ENCODE measurements at regions not wholly inside any gene's neighbourhood (a gene's known extent, or its start where the extent isn't known, plus 50 kb on each side); places are given as distances from the start of the nearest gene placed in this dataset.
"Not testable (repeated sequence)": the region's sequence is repeated elsewhere in the genome, so short reads cannot be mapped to it uniquely, and the experiment has no call there.

DNA sequence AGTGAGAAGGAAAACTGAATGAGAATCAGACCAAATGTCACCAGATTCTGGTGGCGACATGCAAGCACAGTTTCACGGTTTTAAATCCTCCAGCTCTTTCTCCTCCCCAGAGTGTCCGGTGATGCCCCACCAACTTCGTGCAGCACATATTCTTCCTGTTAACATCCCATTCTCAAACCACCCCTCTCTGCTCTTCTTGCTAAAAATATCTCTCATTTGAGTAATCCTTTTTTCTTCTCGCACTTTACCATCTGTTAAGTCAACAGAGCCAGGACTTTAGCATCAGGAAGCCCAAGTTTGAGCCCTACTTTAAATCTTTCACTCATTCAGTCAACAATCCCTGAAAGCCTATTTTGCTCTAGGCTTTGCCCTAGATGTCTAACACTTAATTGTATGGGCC, 68.2 kb upstream of the VGLL4 start:
- DNase-seq, result no peak

GRCh38 chr3:11709782-11710181, 66.1 kb upstream of the VGLL4 start:
- no peak for DNase-seq

DNA sequence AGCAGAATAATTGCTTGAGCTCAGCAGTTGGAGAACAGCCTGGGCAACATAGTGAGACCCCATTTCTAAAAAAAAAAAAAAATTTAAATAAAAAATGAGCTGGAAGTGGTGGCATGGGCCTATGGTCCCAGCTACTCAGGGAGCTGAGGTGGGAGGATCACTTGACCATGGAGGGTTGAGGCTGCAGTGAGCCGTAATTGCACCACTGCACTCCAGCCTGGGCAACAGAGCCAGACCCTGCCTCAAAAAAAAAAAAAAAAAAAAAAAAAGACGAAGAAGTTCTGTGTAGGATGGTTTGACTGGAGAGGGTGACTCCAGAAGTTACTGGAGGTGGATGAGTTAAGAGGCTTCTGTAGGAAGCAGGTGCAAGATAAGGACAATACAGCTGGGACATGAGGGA, 63.4 kb upstream of the VGLL4 start:
- not testable (repeated sequence) for DNase-seq

DNA sequence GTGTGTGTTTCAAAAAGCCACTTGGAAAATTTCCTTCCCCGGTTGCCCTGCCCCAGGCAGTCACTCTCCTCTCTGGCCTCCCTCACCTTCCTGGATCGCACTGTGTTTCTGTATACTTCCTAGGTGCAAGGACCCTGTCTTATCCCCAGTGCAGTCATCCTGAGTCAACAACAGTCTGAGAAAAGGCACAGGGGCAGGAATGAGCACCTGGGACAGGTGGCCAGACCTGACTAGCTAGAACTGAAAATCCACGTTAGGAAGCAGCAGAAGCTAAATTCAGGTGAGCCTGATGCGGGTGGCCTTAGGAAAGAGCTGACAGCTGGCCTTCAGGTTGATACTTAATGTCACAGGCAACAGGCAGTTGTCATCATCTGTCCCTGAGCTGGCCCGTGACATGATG, 62.9 kb upstream of the VGLL4 start:
- DNase-seq, result no peak

GRCh38 chr3:11705049-11705448, 61.3 kb upstream of the VGLL4 start:
- no peak for DNase-seq

DNA sequence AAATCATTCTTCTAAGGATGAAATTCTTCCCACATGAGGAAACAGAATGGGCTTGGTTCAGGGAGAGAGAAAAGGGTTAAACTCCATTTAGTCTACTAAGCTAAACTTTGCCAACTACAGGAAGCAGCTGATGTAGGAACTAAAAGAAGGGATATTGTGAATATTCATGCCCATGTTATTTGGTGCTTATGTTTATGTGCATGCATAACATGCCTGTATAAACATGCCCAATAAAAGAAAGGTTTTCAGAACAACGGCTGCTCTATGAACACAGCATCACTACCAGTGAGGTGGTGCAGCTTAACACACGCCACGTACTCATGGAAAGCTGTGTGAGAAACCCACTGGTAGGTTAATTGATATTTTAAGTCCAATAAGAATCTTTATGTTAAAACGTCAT, 59.4 kb upstream of the VGLL4 start:
- DNase-seq, result no peak

GRCh38 chr3:11699083-11699427, 55.3 kb upstream of the VGLL4 start:
- no peak for DNase-seq

DNA sequence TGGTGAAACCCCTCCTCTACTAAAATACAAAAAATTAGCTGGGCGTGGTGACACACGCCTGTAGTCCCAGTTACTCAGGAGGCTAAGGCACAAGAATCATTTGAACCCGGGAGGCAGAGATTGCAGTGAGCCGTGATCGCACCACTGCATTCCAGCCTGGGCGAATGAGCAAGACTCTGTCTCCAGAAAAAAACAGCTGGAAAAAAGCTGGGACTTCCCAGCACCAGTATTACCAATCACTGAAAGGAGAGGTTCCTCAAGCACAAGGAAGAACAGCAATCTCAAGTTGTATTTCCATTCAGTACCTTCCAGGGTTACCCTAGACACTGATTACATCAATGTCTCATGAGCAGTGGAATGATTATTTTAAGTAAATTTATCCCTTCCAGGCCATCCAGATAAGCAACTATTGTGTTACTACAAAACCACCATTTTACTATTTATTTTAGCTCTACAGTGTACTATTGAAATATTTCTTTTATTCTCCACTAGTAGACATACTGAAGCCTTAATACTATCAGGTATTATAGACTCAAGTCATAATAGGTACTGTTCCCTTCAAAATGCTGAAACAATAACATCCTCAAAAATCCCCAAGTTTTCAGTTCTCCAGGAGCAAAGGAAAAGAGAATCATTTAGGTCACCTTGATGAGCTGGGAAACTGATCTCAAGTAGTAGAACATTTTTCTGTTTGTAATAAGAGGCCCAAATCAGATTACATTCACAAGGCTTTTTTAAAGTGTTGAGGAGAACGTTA, 54.8 kb upstream of the VGLL4 start:
- DNase-seq, result no peak

DNA sequence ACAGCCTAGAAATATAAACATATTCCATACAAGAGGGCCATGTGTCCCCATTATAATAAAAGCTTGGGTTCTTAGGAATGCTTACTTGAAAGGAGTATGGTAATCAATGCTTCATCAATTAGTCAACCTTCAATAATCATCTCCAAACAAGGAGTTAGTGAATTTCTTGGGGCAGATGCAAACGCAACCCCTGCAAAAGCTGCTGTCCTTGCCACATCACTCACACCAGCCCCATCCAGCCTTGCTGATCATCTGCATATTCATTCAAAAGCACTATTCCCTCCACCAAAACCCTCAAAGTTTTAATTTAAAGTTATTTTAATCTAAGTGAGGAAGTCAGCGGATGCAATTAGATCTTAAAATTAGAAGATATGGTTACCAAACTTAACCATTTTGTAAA, 54.0 kb upstream of the VGLL4 start:
- no peak for DNase-seq

DNA sequence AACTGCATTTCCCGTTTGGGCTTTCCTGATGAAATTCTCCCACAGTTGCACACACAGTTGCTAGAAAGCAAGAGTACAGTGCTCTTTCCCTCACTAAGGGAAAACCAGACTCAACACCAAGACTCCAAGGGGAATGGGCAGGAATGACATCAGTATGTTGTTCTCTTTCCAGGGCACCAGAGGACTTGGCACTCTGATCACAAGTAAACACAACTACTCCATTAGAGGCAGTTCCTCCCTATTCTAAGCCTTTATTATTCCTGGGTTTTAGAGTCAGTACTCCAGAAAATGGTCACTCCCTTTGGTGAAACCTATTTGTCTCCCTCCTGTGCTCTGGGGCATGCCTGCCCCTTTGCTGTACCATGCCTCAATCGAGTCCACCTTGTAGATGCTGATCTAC, 52.3 kb upstream of the VGLL4 start:
- DNase-seq, result no peak
